GM12872 (cell line): ENCODE measurements at regions not wholly inside any gene's neighbourhood (a gene's known extent, or its start where the extent isn't known, plus 50 kb on each side); places are given as distances from the start of the nearest gene placed in this dataset.

Source experiments
- TF ChIP-seq, protein P1 (sequence below): IDR thresholded peaks from 3 replicates; pipeline ENCODE4 v1.5.1; 2011; ENCODE audit warnings: low read depth, mild to moderate bottlenecking, low read length, moderate library complexity; ENCODE audit not compliant: insufficient read depth

DNA sequence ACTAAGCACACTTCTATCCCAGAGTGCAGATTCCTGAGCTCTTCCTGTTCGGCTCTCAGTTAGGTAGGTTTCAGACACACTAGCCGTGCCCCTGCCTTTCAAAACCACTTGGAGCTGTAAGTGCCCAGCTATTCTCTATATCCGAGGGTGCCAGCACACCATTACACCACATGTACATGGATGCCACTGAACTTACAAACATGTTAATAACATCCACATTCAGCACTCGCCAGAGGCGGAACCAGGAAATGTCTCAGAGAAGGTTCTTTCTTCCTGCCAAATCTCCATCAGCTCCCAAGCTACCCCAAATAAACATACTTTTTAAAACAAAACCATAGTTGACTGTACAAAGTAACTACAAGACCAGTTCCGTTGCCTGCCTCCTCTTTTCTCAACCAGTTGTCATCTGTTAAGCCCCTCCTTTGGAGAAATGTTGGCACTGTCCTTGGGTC lies 78.4 kb upstream of the CTTNBP2NL start:
- TF ChIP-seq, protein P1, sequence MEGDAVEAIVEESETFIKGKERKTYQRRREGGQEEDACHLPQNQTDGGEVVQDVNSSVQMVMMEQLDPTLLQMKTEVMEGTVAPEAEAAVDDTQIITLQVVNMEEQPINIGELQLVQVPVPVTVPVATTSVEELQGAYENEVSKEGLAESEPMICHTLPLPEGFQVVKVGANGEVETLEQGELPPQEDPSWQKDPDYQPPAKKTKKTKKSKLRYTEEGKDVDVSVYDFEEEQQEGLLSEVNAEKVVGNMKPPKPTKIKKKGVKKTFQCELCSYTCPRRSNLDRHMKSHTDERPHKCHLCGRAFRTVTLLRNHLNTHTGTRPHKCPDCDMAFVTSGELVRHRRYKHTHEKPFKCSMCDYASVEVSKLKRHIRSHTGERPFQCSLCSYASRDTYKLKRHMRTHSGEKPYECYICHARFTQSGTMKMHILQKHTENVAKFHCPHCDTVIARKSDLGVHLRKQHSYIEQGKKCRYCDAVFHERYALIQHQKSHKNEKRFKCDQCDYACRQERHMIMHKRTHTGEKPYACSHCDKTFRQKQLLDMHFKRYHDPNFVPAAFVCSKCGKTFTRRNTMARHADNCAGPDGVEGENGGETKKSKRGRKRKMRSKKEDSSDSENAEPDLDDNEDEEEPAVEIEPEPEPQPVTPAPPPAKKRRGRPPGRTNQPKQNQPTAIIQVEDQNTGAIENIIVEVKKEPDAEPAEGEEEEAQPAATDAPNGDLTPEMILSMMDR, result no peak

DNA sequence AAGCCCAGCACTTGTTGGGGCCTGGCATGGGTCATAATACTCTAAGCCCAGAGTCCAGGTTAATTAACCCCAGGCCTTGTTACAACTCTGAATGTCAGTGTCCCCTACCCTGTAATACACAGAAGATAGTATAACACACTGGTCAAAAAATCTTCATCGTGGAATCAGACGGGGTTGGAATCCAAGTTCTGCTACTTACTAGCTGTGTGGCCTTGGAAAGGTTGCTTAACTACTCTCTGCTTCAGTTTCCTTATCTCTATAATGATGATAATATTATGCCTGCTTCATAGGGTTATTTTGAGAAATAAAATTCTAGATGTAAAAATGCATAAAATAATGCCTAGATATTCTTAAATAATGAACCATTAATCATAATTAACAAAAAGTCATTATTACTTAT lies 77.8 kb upstream of the CTTNBP2NL start:
- TF ChIP-seq, protein P1, result no peak

DNA sequence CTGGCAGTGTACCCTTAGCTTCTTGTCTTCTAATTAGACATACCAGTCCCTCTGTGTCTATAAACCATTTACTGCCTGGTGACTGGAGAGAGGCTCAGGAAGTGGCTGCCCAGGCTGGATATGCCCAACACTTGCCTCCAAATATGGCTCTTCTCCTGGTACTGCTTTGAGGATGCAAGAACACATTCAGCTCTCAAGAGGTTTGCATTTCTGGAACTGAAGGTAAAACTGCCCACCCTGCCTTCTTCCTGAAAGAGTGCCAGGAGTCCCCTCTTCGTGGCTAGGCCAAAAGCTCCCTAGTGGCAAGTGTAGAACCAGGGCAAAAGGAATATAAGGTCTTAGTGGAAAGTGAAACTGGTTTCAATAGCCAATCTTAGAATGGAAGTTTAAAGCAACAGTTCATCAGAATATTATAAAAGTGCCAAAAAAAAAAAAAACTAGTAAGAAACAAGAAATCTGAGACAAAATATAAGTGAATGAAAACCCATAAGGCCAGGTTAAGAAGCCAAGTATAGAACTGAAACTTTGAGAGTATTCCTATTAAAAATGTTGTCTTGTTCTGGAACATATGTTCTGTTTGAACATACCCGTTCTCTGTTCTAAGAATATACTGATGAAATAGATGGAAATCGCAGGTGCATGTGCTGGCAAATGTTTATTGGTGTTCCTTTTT lies 77.2 kb upstream of the CTTNBP2NL start:
- TF ChIP-seq, protein P1, result no peak

DNA sequence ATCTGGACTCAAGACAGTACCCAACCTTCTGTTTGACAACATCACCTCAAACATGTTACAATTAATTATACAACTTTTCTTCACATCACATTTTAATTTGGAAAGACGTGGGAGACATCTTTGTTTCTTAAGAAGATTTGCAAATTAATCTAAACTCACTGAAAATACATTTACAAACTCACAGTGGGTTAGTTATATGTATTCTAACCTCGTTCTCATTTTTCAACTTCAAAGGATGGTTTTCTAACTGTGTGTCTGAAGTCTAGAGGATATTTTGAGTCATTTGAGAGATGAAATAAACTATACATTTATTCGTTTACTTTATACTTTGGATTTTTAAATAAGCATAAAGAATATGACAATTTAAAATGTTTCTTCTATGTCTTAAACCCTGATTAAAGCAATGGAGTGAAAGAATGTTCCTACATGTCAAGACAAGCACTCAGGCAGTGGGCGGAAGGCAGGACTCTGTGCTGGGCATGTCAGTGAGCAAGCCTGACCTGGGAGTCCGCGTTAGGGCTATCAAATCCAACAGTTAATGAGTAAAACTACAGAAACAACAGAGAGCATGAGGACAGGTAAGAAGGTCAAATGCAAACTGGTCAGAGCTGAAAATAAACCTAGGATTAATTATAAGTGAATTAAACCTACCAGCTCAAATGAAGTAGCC lies 76.5 kb upstream of the CTTNBP2NL start:
- TF ChIP-seq, protein P1, result no peak

DNA sequence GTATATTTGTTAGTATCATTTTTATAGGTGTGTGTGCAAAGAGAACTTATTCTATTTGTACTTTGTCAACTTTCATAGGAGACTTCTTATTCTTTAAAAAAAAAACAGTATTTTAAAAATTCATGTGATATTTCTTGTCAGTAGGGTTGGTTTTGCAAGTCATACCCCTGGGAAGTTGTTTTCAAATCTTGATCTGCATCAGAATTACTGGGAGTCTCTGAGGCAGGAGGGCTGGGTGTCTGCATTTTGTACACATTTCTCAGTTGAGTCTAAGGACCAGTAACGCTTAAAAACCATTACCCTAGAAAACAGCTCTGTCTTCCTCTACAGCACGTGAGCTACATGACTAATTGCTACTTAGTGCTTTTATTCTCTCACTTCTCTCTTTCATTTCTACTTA lies 76.0 kb upstream of the CTTNBP2NL start:
- TF ChIP-seq, protein P1, result no peak

DNA sequence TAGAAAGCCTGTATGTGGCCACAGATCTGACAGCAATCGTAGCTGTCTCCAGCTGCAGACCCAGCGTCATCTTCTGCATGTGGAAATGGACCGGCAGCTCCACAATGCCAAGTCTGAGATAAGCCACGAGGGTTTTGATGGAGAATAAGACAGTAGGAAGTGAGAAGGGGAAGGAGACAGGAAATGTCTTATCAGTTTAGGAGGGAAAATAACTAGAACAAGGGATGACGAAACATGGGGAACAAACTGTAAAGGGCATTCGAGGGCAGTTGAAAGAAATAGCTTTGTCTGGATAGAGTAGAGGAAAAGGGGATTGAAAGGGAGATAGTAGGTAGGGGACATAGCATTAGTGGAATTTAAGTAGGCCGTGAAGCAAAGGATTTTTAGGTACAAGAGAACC lies 74.0 kb upstream of the CTTNBP2NL start:
- TF ChIP-seq, protein P1, result no peak

DNA sequence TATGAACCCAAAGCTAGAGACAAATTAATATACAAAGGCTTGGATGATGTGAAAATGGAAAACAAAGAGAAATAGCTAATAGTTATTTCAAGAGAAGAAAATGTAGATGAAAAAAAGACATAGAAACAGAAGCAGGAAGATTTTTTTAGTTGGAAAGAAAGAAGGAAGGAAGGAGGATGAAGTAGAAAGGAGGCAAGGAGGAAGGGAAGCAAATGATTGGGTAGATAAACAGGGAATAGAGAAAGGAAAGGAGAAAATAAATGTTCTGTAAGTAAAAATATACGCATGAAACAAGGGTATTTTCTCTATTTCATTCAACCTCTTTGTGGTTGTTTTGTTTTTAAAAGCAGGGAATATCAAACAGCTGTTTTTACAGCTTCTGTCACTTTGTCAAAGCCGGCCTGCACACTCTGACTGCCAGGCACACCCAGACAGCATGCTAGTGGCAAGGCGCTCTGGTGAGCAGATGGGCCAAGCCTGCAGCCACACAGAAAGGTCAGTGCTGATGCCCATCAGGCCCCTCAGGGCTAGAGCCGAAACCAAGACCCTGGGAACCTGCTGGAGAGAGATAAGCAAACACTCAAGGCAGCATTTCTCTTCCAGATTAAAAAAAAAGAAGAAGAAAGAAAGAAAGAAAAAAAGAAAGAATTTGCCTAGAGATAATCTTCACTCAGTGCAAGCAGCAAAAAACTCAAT lies 72.9 kb upstream of the CTTNBP2NL start:
- TF ChIP-seq, protein P1, result no peak
